OCI-LY3 (cell line): ENCODE measurements at regions not wholly inside any gene's neighbourhood (a gene's known extent, or its start where the extent isn't known, plus 50 kb on each side); places are given as distances from the start of the nearest gene placed in this dataset.

Experiments used
- H2AFZ ChIP-seq: fragments of 200-600, 300-600 bp; shearing (Covaris generic); 2 replicates; pipeline ENCODE4 v1.6.0; 2014; ENCODE audit warnings: antibody characterized with exemption, low read depth, low read length
- H3K27ac ChIP-seq: fragments of 200-600, 300-600 bp; sonication (generic); 2 replicates; pipeline ENCODE4 v1.5.1; 2014; ENCODE audit warnings: mild to moderate bottlenecking, low read length, moderate library complexity, mixed read lengths
- H3K27me3 ChIP-seq: fragments of 200-600, 300-600 bp; sonication (generic); 2 replicates; pipeline ENCODE4 v1.6.1; 2014; ENCODE audit warnings: low read depth, low read length, mixed read lengths
- H3K36me3 ChIP-seq: fragments of 200-600, 300-600 bp; sonication (generic); replicated peaks from 2 replicates; pipeline ENCODE3; 2014; ENCODE audit warnings: low read depth, low read length, mixed read lengths
- H3K4me1 ChIP-seq: fragments of 300-600, 200-600 bp; sonication (generic); 2 replicates; pipeline ENCODE4 v1.6.1; 2014; ENCODE audit warnings: low read length, mixed read lengths
- H3K4me2 ChIP-seq: fragments of 200-600, 300-600 bp; sonication (generic); 2 replicates; pipeline ENCODE4 v1.6.1; 2014; ENCODE audit warnings: low read length, mixed read lengths
- H3K4me3 ChIP-seq: fragments of 300-600, 200-600 bp; sonication (generic); 2 replicates; pipeline ENCODE4 v1.5.1; 2014; ENCODE audit warnings: antibody characterized with exemption, mild to moderate bottlenecking, low read length, moderate library complexity
- H3K79me2 ChIP-seq: fragments of 300-600, 200-600 bp; shearing (Covaris generic); 2 replicates; pipeline ENCODE4 v1.6.1; 2014; ENCODE audit warnings: mild to moderate bottlenecking, low read length, mixed read lengths
- H3K9ac ChIP-seq: fragments of 300-600, 200-600 bp; shearing (Covaris generic); 2 replicates; pipeline ENCODE4 v1.6.0; 2014; ENCODE audit warnings: mild to moderate bottlenecking, low read length, moderate library complexity
- H3K9me3 ChIP-seq: fragments of 200-600, 300-600 bp; shearing (Covaris generic); 2 replicates; pipeline ENCODE4 v1.6.1; 2014; ENCODE audit warnings: low read length, mixed read lengths; ENCODE audit not compliant: insufficient read depth
- H4K20me1 ChIP-seq: fragments of 200-600, 300-600 bp; sonication (generic); 2 replicates; pipeline ENCODE4 v1.6.1; 2016; ENCODE audit warnings: low read length, mixed read lengths; ENCODE audit not compliant: insufficient read depth
- EZH2phosphoT487 ChIP-seq: fragments of 200-600 bp; shearing (Covaris generic); IDR thresholded peaks from 2 replicates; pipeline ENCODE4 v1.6.1; 2018; ENCODE audit warnings: antibody characterized with exemption, mixed run types, low read depth
- TF ChIP-seq, protein P1 (sequence below): fragments of 200-600, 300-600 bp; sonication (generic); IDR thresholded peaks from 2 replicates; pipeline ENCODE4 v1.5.1; 2014; ENCODE audit warnings: antibody characterized with exemption, low read length, low read depth

DNA sequence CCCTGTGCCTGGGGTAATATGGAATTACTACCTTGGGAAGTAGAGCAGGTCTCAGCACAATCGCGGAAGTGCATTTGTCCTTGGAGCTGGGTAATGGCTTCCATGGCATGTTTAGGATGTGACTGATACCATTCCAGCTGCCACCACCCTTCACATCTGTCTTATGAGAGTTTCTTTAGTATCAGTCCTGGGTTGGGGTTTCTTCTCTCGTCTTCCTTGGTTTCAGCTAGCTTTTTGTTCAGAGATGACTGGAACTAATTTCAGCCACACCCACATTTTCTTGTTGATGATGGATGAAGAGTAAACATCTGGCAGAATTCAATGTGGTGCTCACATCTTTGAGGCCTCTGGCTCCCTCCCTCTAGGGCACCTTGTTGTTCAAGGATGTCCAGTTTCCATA, 212.9 kb upstream of the SOX21 start:
- Histone ChIP-seq H3K4me3 (no peak overlapping the region), H3K27me3 (peaks cover 14% of the 10 kb centered on the region; the same call in 1 of the 2 replicates), H3K36me3 (no peaks in the 10 kb centered on the region), H3K27ac (no peak overlapping the region), H3K9ac (no peak overlapping the region), H3K4me2 (no peak overlapping the region), H4K20me1 (no peaks in the 10 kb centered on the region), H3K4me1 (0 out of 2 replicates have a peak, but pooled peaks cover 3% of the 10 kb centered on the region), H2AFZ (no peak overlapping the region), H3K9me3 (no peaks in the 10 kb centered on the region), H3K79me2 (no peaks in the 10 kb centered on the region)
- TF ChIP-seq, protein P1, sequence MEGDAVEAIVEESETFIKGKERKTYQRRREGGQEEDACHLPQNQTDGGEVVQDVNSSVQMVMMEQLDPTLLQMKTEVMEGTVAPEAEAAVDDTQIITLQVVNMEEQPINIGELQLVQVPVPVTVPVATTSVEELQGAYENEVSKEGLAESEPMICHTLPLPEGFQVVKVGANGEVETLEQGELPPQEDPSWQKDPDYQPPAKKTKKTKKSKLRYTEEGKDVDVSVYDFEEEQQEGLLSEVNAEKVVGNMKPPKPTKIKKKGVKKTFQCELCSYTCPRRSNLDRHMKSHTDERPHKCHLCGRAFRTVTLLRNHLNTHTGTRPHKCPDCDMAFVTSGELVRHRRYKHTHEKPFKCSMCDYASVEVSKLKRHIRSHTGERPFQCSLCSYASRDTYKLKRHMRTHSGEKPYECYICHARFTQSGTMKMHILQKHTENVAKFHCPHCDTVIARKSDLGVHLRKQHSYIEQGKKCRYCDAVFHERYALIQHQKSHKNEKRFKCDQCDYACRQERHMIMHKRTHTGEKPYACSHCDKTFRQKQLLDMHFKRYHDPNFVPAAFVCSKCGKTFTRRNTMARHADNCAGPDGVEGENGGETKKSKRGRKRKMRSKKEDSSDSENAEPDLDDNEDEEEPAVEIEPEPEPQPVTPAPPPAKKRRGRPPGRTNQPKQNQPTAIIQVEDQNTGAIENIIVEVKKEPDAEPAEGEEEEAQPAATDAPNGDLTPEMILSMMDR = no peak
- no peak for TF ChIP-seq EZH2phosphoT487

DNA sequence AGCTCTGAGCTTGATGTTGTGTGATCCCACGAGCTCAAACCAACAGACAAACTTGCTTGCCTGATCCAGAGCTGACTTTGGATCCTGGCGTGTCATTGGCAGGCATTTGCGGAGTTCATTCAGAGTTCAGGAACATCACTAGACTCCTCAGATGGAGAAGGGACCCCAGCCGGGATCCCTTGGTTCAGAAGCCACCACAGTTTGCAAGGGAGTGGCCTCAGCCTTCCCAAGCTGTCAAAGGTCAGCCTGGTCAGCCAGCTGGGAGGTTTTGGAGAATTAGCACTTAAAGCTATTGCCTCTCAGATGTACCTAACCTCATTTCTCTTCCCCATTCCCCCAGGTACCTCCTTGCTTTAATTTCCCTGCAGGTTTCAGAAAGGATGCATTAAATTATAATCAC, 208.8 kb upstream of the SOX21 start:
- Histone ChIP-seq H3K27me3 (peaks cover 18% of the 10 kb centered on the region; the same call in 1 of the 2 replicates), H3K4me1 (0 out of 2 replicates have a peak, but pooled peaks cover 3% of the 10 kb centered on the region), H3K79me2 (no peaks in the 10 kb centered on the region), H3K27ac (no peak overlapping the region), H4K20me1 (no peaks in the 10 kb centered on the region), H3K36me3 (no peaks in the 10 kb centered on the region), H2AFZ (no peak overlapping the region), H3K4me3 (no peak overlapping the region), H3K4me2 (no peak overlapping the region), H3K9ac (no peak overlapping the region), H3K9me3 (no peaks in the 10 kb centered on the region)
- no peak for TF ChIP-seq EZH2phosphoT487
- TF ChIP-seq, protein P1 = no peak

DNA sequence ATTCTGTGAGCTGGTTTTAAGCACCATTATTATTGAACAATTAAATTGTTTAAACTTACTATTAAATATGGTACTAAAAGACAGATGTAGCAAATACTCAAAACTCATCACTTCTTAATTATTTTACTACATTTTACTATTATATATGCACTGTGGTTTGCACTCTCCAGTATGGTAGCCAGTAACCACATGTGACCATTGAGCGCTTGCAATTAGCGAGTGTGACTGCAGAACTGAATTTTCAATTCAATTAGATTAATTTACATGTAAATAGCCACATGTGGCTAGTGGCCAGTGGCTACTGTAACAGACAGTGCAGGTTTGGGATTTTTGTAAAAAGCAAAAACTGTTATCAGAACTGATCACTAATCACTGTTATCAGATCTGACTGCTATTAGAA, 208.2 kb upstream of the SOX21 start:
- H3K27me3 ChIP-seq = peaks cover 18% of the 10 kb centered on the region; the same call in 1 of the 2 replicates

DNA sequence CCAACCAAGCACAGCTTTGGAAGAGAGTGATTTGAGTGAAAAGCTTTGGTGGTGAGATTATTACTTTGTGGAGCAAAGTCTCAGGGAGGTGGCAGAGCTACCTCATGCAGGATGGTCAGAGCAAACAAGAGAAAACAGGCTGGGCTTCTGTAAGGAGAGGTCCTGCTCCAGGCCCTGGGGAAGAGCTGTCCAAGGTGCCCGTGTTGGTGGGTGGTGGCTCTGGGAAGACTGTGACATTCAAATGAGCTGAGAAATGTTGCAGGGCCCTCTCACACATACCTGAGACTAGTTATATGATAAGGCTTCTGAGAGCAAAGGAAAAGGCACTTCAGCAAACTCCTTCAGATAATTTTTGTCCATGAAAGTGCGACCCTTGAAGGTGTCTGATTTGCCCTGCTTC, 205.5 kb upstream of the SOX21 start:
- no peaks in the 10 kb centered on the region for H3K9me3 ChIP-seq
- no peak overlapping the region for H3K4me2 ChIP-seq
- peaks cover 23% of the 10 kb centered on the region for H3K27me3 ChIP-seq
- H3K4me1 ChIP-seq = no peaks in the 10 kb centered on the region
- no peak overlapping the region for H3K4me3 ChIP-seq
- no peak overlapping the region for H2AFZ ChIP-seq
- H3K9ac ChIP-seq = no peak overlapping the region
- no peaks in the 10 kb centered on the region for H3K36me3 ChIP-seq
- H3K79me2 ChIP-seq = no peaks in the 10 kb centered on the region
- TF ChIP-seq, protein P1 = no peak
- TF ChIP-seq EZH2phosphoT487 = no peak
- H4K20me1 ChIP-seq = no peaks in the 10 kb centered on the region
- H3K27ac ChIP-seq = no peak overlapping the region

More for the DNA sequence above, 208.2 kb upstream of the SOX21 start:
- Histone ChIP-seq H3K36me3 (no peaks in the 10 kb centered on the region), H3K4me2 (no peak overlapping the region), H4K20me1 (no peaks in the 10 kb centered on the region), H2AFZ (no peak overlapping the region), H3K4me1 (0 out of 2 replicates have a peak, but pooled peaks cover 3% of the 10 kb centered on the region), H3K9ac (no peak overlapping the region), H3K79me2 (no peaks in the 10 kb centered on the region), H3K9me3 (no peaks in the 10 kb centered on the region), H3K4me3 (no peak overlapping the region), H3K27ac (no peak overlapping the region)
- no peak for TF ChIP-seq EZH2phosphoT487
- TF ChIP-seq, protein P1 = no peak
